Kidney epithelial cell (primary cell): ENCODE measurements at regions not wholly inside any gene's neighbourhood (a gene's known extent, or its start where the extent isn't known, plus 50 kb on each side); places are given as distances from the start of the nearest gene placed in this dataset.
A peak's percentile ranks its signal among the peaks of the same experiment; 100 is the strongest.

Experiments
- DNase-seq: peaks from one replicate; pipeline ENCODE4 v3.0.0-alpha.2; 2010; ENCODE audit warnings: low read depth
- H3K27me3 ChIP-seq: 2 replicates; pipeline ENCODE4 v1.6.0; 2011; ENCODE audit warnings: low read length; ENCODE audit not compliant: control insufficient read depth, insufficient read depth
- H3K36me3 ChIP-seq: 2 replicates; pipeline ENCODE4 v1.5.1; 2011; ENCODE audit warnings: low read length; ENCODE audit not compliant: control insufficient read depth, insufficient read depth
- H3K4me3 ChIP-seq: 2 replicates; pipeline ENCODE4 v1.5.1; 2011; ENCODE audit warnings: low read depth, mild to moderate bottlenecking, control low read depth, low read length
- CTCF ChIP-seq: IDR thresholded peaks from 2 replicates; pipeline ENCODE4 v1.5.1; 2011; ENCODE audit warnings: mild to moderate bottlenecking, moderate library complexity, low read length, control low read depth, inconsistent platforms; ENCODE audit not compliant: insufficient read depth, poor library complexity, severe bottlenecking

- Histone ChIP-seq H3K27me3 (no peaks in the 10 kb centered on the region), H3K4me3 (no peak overlapping the region), H3K36me3 (no peaks in the 10 kb centered on the region)
- no peak for DNase-seq
- TF ChIP-seq CTCF, result no peak
Observed at GRCh38 chr6:10248378-10248843, 166.5 kb downstream of the TFAP2A start.

GRCh38 chr6:10237298-10238038 lies 177.4 kb downstream of the TFAP2A start:
- Histone ChIP-seq H3K27me3 (no peaks in the 10 kb centered on the region), H3K36me3 (no peaks in the 10 kb centered on the region), H3K4me3 (no peak overlapping the region)
- no peak for TF ChIP-seq CTCF
- DNase-seq, result peak; percentile 35

GRCh38 chr6:10235344-10235743 lies 179.5 kb downstream of the TFAP2A start:
- DNase-seq, result no peak

GRCh38 chr6:10230531-10230930 lies 184.3 kb downstream of the TFAP2A start:
- H3K27me3 ChIP-seq, result no peaks in the 10 kb centered on the region
- no peak for DNase-seq
- no peak overlapping the region for H3K4me3 ChIP-seq
- no peak for TF ChIP-seq CTCF
- H3K36me3 ChIP-seq, result no peaks in the 10 kb centered on the region

More at GRCh38 chr6:10235344-10235743, 179.5 kb downstream of the TFAP2A start:
- Histone ChIP-seq H3K4me3 (no peak overlapping the region), H3K27me3 (no peaks in the 10 kb centered on the region), H3K36me3 (no peaks in the 10 kb centered on the region)
- no peak for TF ChIP-seq CTCF

GRCh38 chr6:10223841-10224240 lies 191.0 kb downstream of the TFAP2A start:
- no peak for DNase-seq
- no peak overlapping the region for H3K4me3 ChIP-seq

More at GRCh38 chr6:10223841-10224240, 191.0 kb downstream of the TFAP2A start:
- TF ChIP-seq CTCF, result no peak
- Histone ChIP-seq H3K27me3 (no peaks in the 10 kb centered on the region), H3K36me3 (no peaks in the 10 kb centered on the region)
